ENCODE measurements at regions not wholly inside any gene's neighbourhood (a gene's known extent, or its start where the extent isn't known, plus 50 kb on each side); places are given as distances from the start of the nearest gene placed in this dataset.

DNA sequence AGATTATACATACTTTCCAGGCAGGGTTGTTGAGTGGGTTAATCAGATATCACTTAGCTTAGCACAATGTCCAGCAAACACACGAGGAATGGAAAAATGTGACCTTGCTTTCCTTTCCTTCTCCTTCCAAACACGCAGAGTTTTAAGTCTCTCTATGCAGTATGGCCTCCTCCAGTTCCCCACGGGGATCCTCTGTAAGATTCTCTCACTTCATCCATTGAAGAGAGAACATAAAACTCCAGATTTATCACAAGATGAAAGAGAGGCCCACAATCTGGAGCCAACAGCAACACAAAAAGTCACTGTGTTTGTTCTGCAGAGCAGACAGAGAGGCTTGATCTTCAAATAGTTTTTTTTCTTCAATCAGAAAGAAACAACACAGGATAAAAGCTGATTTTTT, 336.8 kb upstream of the CLNK start:
- TF ChIP-seq CTCF (IDR thresholded peaks at IDR 0.05) (no peak), POLR2A (IDR thresholded peaks at IDR 0.05) (no peak)

Data from body of pancreas (tissue), 4 donors.